ENCODE measurements at regions not wholly inside any gene's neighbourhood (a gene's known extent, or its start where the extent isn't known, plus 50 kb on each side); places are given as distances from the start of the nearest gene placed in this dataset.

GRCh38 chr3:18513091-18513490 is 88.0 kb upstream of the SATB1 start (continued):
- TF ChIP-seq, protein P1, sequence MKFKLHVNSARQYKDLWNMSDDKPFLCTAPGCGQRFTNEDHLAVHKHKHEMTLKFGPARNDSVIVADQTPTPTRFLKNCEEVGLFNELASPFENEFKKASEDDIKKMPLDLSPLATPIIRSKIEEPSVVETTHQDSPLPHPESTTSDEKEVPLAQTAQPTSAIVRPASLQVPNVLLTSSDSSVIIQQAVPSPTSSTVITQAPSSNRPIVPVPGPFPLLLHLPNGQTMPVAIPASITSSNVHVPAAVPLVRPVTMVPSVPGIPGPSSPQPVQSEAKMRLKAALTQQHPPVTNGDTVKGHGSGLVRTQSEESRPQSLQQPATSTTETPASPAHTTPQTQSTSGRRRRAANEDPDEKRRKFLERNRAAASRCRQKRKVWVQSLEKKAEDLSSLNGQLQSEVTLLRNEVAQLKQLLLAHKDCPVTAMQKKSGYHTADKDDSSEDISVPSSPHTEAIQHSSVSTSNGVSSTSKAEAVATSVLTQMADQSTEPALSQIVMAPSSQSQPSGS (tag by site-specific recombination; IDR thresholded peaks at IDR 0.05; ENCODE audit: low read depth), result no peak

DNA sequence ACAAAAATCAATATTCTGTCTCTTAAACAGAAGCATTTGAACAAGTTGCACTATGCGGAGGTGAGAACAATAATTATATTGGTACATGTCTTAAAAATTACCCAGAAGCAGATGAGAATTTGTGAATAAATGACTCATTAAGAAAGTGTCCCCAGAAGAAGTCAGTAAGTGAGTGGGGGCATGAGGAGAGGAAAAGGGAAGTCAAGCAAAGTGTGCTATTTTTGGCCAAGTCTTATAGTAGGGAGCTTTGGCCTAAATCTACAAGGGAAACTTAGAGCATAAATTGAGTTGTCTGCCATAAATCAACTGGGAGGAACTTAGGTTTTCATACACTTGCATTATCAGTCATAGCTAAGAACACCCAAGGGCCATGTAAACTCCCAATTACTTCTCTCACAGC is 86.9 kb upstream of the SATB1 start:
- TF ChIP-seq ZNF518A (tag by site-specific recombination; conservative IDR thresholded peaks at IDR 0.05; ENCODE audit: low read depth) (no peak), ZNF362 (tag by site-specific recombination; IDR thresholded peaks at IDR 0.05) (no peak), ZEB2 (tag by site-specific recombination; IDR thresholded peaks at IDR 0.05) (no peak), MYNN (tag by site-specific recombination; IDR thresholded peaks at IDR 0.05; ENCODE audit: borderline replicate concordance) (no peak), ZNF707 (tag by site-specific recombination; IDR thresholded peaks at IDR 0.05) (no peak), ZNF18 (tag by site-specific recombination; IDR thresholded peaks at IDR 0.05) (no peak), ZNF521 (tag by site-specific recombination; IDR thresholded peaks at IDR 0.05) (no peak), ZNF747 (tag by site-specific recombination; IDR thresholded peaks at IDR 0.05) (no peak), ZNF530 (tag by site-specific recombination; IDR thresholded peaks at IDR 0.05; ENCODE audit: low read depth) (no peak), ZNF629 (tag by site-specific recombination; IDR thresholded peaks at IDR 0.05) (no peak), SCRT1 (tag by site-specific recombination; IDR thresholded peaks at IDR 0.05; ENCODE audit: borderline replicate concordance) (no peak)
- TF ChIP-seq, protein P1 (tag by site-specific recombination; IDR thresholded peaks at IDR 0.05; ENCODE audit: low read depth), result no peak
- no peaks in the 10 kb centered on the region for H3K9me3 ChIP-seq (ENCODE audit: control insufficient read depth, insufficient read depth, low read depth, low read length)
- H3K36me3 ChIP-seq (ENCODE audit: control insufficient read depth in 2 of 2, insufficient read depth in 1 of 2, low read length in 2 of 2), result no peaks in the 10 kb centered on the region
- CTCF ChIA-PET, result interaction anchor here (0.6 kb wide), 1 partner anchor 123 kb away, joined by 5 read pairs; no protein-coding TSS in a partner anchor
- H3K27ac ChIP-seq (ENCODE audit: extremely low read depth, low read depth, low read length), result no peak overlapping the region
- no peaks in the 10 kb centered on the region for H3K4me1 ChIP-seq (ENCODE audit: control insufficient read depth, insufficient read depth, low read length)
- no peak overlapping the region for H3K4me3 ChIP-seq (ENCODE audit: low read depth, low read length)
- POLR2A ChIA-PET, result no interaction called here

DNA sequence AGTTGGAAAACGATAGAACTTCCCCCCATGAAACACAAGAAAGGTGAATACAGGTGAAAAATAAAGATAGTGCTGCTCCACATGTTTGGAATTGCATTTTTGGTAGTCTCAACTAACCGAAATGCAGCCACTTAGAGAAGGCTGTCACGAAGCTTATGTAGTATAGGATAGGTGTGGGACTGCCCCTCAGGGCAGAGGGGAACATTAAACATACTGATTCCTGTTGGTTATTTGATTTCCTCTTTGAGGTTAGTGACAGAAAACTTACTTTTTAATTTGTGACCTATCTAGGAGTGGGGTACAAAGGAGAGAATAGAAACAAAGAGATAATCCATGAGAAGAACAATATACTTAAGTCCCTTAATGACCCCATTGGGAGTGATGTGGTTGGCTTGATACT is 85.8 kb upstream of the SATB1 start:
- Histone ChIP-seq H3K4me1 (ENCODE audit: control insufficient read depth, insufficient read depth, low read length) (no peaks in the 10 kb centered on the region), H3K9me3 (ENCODE audit: control insufficient read depth, insufficient read depth, low read depth, low read length) (no peaks in the 10 kb centered on the region), H3K27ac (ENCODE audit: extremely low read depth, low read depth, low read length) (no peak overlapping the region), H3K4me3 (ENCODE audit: low read depth, low read length) (no peak overlapping the region), H3K36me3 (ENCODE audit: control insufficient read depth in 2 of 2, insufficient read depth in 1 of 2, low read length in 2 of 2) (no peaks in the 10 kb centered on the region)
- CTCF ChIA-PET, result no interaction called here
- POLR2A ChIA-PET, result no interaction called here
- TF ChIP-seq ZNF10 (tag by site-specific recombination; IDR thresholded peaks at IDR 0.05) (no peak), MZF1 (tag by site-specific recombination; IDR thresholded peaks at IDR 0.05; ENCODE audit: borderline replicate concordance) (no peak), ZFP3 (tag by site-specific recombination; IDR thresholded peaks at IDR 0.05; ENCODE audit: low read depth) (no peak), ZNF473 (tag by site-specific recombination; IDR thresholded peaks at IDR 0.05) (no peak), KLF8 (tag by site-specific recombination; IDR thresholded peaks at IDR 0.05) (no peak), ZNF335 (tag by site-specific recombination; conservative IDR thresholded peaks at IDR 0.05) (no peak), ZNF146 (tag by site-specific recombination; IDR thresholded peaks at IDR 0.05) (no peak)

Data from HEK293 (cell line).